ENCODE measurements at regions not wholly inside any gene's neighbourhood (a gene's known extent, or its start where the extent isn't known, plus 50 kb on each side); places are given as distances from the start of the nearest gene placed in this dataset.

DNA sequence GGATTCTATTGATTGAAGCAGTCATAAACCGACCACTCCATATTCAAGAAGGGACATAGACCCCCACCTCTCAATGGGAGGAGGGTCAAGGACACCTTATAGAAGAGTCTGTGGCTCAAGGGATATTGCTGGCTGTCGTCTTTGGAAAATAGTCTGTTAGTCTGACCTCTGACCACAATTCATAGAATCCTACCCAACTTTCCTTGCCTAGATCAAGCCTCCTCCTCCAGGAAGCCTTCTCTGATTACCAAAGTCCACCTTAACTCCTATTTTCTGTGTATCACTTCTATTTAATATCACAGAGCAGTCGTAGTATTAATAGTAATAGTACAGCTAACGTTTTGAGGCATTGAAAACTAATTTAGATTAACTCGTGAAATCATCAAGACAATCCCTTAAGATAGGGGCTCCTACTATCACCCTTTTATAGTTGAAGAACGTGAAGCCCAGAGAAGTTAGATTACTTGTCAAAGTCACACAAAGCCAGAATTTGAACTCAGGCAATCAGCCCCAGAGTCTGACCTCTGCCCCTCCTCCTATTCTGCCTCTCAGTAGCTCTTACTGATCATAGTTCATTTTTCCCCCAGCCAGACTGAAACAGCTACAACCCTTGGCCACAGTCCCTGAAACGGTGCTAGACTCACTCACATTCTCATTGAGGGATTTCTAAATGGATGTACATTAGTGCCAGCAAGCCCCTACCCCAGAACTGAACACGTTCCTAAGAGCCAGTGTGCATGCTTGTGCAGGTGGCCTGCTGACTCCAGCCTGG is 636.6 kb downstream of the MID1IP1 start:
- H3K27ac ChIP-seq: no peak overlapping the region
- TF ChIP-seq, protein P1, sequence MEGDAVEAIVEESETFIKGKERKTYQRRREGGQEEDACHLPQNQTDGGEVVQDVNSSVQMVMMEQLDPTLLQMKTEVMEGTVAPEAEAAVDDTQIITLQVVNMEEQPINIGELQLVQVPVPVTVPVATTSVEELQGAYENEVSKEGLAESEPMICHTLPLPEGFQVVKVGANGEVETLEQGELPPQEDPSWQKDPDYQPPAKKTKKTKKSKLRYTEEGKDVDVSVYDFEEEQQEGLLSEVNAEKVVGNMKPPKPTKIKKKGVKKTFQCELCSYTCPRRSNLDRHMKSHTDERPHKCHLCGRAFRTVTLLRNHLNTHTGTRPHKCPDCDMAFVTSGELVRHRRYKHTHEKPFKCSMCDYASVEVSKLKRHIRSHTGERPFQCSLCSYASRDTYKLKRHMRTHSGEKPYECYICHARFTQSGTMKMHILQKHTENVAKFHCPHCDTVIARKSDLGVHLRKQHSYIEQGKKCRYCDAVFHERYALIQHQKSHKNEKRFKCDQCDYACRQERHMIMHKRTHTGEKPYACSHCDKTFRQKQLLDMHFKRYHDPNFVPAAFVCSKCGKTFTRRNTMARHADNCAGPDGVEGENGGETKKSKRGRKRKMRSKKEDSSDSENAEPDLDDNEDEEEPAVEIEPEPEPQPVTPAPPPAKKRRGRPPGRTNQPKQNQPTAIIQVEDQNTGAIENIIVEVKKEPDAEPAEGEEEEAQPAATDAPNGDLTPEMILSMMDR (conservative IDR thresholded peaks at IDR 0.05): no peak

DNA sequence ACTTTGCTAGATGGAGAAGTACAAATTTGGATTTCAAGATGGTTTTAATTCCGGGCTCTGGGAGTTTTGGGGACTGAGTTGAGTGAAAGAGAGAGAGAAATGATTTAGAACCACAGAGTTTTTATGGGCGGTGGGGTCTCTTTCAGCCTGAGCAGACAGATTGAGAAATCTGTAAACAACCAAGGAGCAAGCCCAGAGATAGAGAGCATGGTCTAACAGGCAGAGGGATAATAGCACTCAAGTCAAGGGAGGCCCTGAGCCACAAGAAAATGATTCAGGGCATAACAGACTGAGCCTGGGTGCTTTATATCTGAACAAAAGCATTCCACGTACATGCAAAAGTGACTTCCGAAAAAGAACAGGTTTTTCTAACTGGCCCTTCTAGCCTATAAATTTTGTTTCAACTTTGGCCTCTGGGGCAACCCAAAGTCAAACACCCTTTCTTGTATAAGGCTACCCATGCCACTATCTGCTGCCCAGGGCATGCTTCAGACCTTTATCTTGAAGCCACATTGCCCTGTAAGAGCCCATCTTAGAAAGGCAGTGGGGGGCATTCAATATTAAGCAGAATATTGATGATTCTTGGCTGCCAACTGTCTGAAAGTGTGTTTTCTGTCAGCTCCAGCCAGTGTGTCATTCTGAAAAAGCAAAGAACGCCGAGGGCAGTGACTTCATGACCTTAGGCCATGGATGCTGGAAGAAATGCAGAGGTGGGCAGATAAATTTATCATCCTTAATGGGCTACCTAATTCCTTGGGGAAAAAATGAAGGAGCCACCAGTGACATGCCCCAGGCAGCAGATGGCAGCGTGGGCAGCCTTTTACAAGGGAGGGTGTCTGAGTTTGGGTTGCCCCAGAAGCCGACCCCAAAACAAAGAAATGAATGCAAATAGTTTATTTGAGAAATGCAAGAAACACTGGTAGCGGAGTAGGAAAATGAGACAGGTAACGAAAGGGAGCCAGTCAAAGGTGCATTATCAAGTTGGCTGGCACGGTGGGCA is 637.6 kb downstream of the MID1IP1 start:
- no peak overlapping the region for H3K27ac ChIP-seq
- TF ChIP-seq, protein P1 (conservative IDR thresholded peaks at IDR 0.05): peak; percentile 29

DNA sequence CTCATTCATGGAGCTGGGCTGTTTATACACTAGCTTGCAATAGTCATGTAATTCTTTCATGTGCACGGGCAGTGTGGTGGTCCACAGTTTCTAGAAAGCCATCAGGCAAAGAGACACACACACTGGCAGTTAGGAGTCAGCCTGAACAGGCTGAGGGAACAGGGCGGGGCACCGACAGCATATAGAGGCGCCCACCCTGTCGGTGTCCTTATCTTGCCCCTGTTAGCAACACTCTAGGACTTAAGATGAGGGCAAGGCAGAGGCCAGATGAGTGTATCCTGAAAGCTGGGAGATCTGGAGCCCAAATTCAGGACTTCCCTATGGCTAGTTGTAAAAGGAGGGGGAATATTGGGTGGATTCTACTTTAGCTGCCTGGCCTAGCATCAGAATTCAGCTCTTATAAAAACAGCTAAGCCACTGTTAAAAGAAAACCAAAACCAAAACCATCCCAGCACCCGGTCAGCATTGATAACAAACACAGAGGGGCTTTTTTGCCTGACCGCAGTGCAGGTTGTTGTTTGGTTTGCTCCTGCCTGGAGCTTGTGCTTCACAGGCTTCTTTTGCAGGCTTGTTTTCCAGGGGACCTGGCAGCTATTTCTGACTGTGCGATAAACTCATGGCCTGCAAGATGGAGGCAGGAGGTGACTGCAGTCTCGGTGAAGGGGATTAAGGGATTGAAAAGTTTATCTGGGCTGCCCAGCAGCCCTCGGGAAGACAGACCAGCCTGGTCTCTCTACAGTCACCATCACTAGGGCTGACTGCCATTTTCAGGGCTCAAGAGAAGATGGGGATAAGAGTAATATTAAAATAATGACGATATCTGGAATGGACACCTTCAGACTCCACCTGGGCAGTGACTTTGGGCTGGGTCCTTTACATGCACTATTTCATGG is 638.9 kb downstream of the MID1IP1 start:
- TF ChIP-seq, protein P1 (conservative IDR thresholded peaks at IDR 0.05): no peak
- H3K27ac ChIP-seq: no peak overlapping the region

DNA sequence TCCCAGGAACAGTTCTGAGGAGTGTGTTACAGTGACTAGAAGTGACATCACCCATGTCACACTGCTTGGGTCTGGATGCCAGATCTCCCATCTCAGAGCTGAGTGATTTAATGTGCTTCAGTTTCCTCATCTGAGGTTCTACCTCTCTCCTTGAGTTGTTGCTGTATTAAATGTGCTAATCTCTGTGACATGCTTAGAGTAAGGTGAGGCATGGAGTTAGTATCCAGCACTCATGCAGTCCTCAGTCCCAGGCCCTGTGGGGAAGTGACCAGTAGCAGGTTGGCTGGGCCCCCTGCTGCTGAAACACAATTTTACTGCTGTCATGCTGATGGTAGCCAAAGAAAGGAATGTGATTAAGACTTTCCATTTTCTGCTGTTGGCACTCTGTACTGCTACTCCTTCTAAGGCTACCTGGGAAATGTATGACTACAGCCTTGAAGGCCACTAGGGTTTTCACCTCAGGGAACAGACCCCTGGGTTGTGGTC is 639.6 kb downstream of the MID1IP1 start:
- TF ChIP-seq, protein P1 (conservative IDR thresholded peaks at IDR 0.05): no peak

DNA sequence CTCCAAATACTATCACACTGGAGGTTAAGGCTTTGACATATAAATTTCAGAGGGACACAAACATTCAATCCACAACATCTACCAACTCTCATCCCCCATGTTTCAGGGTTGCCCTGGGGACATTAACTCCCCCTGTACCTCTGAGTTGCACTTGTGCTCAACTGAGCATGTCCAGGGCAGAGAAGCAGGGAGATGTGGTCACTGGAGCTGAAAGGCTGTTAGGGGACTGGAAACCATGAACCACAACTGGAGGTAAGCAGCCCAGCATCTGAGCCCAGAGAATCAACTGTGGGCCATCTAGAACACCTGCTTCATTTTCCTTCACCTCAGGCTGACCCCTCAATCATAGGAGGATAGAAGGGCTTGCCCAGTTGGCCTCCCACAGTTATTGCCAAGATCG is 641.1 kb downstream of the MID1IP1 start:
- TF ChIP-seq, protein P1 (conservative IDR thresholded peaks at IDR 0.05): no peak
- no peak overlapping the region for H3K27ac ChIP-seq

More for the DNA sequence above, 639.6 kb downstream of the MID1IP1 start:
- H3K27ac ChIP-seq: no peak overlapping the region

DNA sequence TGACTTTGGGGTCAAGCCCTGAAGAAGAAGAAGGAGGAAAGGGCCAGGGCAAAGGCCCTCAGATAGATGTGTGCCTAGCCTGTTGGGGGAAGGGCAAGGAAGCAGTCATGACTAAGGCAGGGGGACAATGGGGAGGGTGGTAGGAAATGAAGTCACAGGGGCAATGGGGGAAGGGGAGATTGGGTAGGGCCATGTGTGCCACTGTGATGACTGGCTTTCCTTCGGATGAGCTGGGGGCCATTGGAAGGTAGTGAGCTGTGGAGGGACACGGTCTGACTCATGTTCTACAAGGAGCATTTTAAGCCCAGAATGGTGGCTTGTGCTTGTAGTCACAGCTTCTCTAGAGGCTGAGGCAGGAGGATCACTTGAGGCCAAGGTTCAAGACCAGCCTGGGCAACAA is 642.0 kb downstream of the MID1IP1 start:
- TF ChIP-seq, protein P1 (conservative IDR thresholded peaks at IDR 0.05): no peak
- H3K27ac ChIP-seq: no peak overlapping the region

Data from VCaP (cell line).